ENCODE measurements at regions not wholly inside any gene's neighbourhood (a gene's known extent, or its start where the extent isn't known, plus 50 kb on each side); places are given as distances from the start of the nearest gene placed in this dataset.
"Not testable (repeated sequence)": the region's sequence is repeated elsewhere in the genome, so short reads cannot be mapped to it uniquely, and the experiment has no call there.

- Histone ChIP-seq H3K27me3 (ENCODE audit: insufficient read depth, low read length) (no peaks in the 10 kb centered on the region), H3K9me3 (ENCODE audit: insufficient read depth, low read depth, low read length) (no peaks in the 10 kb centered on the region), H3K27ac (ENCODE audit: low read depth, low read length) (no peak overlapping the region), H3K9ac (ENCODE audit: low read depth, low read length) (no peak overlapping the region), H3K4me1 (ENCODE audit: insufficient read depth, low read length) (no peaks in the 10 kb centered on the region), H3K36me3 (ENCODE audit: insufficient read depth, low read length) (no peaks in the 10 kb centered on the region), H3K4me3 (ENCODE audit: low read length) (no peak overlapping the region)
- no CpG with 5 or more reads among the region's 1 CpG for WGBS
Observed at GRCh38 chr3:154864947-154865346, 215.2 kb upstream of the MME start.

DNA sequence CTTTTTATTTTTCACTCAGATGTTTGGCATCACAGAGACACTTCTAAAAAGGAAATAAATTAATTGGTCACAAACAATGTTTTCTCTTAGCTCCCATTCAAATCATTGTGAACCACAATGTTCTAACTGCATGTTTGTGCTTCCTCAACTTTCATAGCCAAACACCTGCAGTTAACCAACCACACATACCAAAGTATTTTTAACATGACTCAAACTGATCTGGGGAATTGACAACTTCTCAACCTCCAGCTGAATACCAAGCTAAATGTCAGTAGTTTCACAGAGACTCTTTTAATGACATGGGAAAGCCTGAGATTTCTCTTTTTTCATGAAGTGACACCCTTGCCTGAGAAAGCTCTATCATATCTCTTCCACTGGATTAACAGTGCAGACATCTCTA is 217.9 kb upstream of the MME start:
- H3K9me3 ChIP-seq (ENCODE audit: insufficient read depth, low read depth, low read length) = no peaks in the 10 kb centered on the region
- H3K9ac ChIP-seq (ENCODE audit: low read depth, low read length) = no peak overlapping the region
- no peak overlapping the region for H3K4me3 ChIP-seq (ENCODE audit: low read length)
- H3K27ac ChIP-seq (ENCODE audit: low read depth, low read length) = no peak overlapping the region
- no peaks in the 10 kb centered on the region for H3K27me3 ChIP-seq (ENCODE audit: insufficient read depth, low read length)
- no peaks in the 10 kb centered on the region for H3K36me3 ChIP-seq (ENCODE audit: insufficient read depth, low read length)
- H3K4me1 ChIP-seq (ENCODE audit: insufficient read depth, low read length) = no peaks in the 10 kb centered on the region

DNA sequence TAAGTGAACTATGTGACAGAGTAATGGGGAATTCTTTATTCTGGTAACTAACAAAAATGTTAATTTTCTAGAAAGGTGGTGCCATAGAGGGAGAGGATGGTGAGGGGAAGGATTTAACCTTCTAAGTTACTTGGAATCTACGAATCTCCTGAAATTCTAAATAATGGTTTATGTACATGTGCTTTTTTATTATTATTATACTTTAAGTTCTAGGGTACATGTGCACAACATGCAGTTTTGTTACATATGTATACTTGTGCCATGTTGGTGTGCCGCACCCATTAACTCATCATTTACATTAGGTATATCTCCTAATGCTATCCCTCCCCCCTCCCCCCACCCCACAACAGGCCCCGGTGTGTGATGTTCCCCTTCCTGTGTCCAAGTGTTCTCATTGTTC is 227.1 kb upstream of the MME start:
- not testable (repeated sequence) for H3K27ac ChIP-seq (ENCODE audit: low read depth, low read length); H3K9me3 ChIP-seq (ENCODE audit: insufficient read depth, low read depth, low read length); H3K4me3 ChIP-seq (ENCODE audit: low read length); H3K4me1 ChIP-seq (ENCODE audit: insufficient read depth, low read length); H3K36me3 ChIP-seq (ENCODE audit: insufficient read depth, low read length); H3K9ac ChIP-seq (ENCODE audit: low read depth, low read length); H3K27me3 ChIP-seq (ENCODE audit: insufficient read depth, low read length)
- WGBS = 100% methylated on average over 2 of the region's 3 CpGs

DNA sequence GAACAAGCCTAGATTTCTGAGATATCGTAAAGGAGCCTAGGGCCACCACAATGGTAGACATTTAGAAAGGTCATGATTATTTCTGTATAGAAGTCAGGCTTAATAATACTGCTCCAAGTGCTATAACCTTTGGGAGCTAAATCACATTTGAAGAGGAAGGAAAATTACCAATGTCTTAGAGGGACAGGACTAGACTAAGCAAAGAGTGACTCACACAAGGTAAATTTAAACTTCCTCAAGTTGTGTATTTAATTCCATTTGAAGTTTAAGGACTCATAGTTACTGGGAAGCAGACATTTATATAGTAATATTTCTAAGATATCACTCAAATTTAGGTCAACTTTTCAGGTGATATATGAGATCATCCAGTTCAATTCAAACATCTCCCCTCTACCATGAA is 227.6 kb upstream of the MME start:
- no peak overlapping the region for H3K4me3 ChIP-seq (ENCODE audit: low read length)
- WGBS = 91% methylated on average over 1 of the region's 1 CpG
- no peaks in the 10 kb centered on the region for H3K27me3 ChIP-seq (ENCODE audit: insufficient read depth, low read length)
- H3K27ac ChIP-seq (ENCODE audit: low read depth, low read length) = no peak overlapping the region
- H3K4me1 ChIP-seq (ENCODE audit: insufficient read depth, low read length) = no peaks in the 10 kb centered on the region
- H3K9me3 ChIP-seq (ENCODE audit: insufficient read depth, low read depth, low read length) = no peaks in the 10 kb centered on the region
- H3K9ac ChIP-seq (ENCODE audit: low read depth, low read length) = no peak overlapping the region
- H3K36me3 ChIP-seq (ENCODE audit: insufficient read depth, low read length) = no peaks in the 10 kb centered on the region

DNA sequence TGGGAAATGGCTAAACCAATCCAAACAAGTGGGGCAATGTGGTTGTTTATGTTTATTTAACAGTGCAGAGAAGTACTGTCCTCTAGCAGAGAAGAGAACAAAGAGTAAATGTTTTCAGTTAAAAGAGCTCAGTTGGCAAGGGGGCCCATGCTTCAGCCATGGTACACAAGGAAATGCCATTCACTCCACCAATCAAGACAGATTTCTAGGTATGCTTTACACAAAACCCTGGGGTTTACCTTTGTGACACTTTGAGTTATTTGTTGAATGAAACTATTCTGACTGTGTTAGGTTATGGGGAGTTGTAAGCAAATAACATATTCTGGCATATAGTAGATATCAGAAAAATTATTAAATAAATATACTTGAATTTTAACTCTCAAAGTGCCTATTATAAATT is 228.5 kb upstream of the MME start:
- H3K27ac ChIP-seq (ENCODE audit: low read depth, low read length) = no peak overlapping the region
- no peak overlapping the region for H3K9ac ChIP-seq (ENCODE audit: low read depth, low read length)
- no peaks in the 10 kb centered on the region for H3K4me1 ChIP-seq (ENCODE audit: insufficient read depth, low read length)
- H3K36me3 ChIP-seq (ENCODE audit: insufficient read depth, low read length) = no peaks in the 10 kb centered on the region
- no peaks in the 10 kb centered on the region for H3K27me3 ChIP-seq (ENCODE audit: insufficient read depth, low read length)
- no peak overlapping the region for H3K4me3 ChIP-seq (ENCODE audit: low read length)
- H3K9me3 ChIP-seq (ENCODE audit: insufficient read depth, low read depth, low read length) = no peaks in the 10 kb centered on the region

- Histone ChIP-seq H3K27ac (ENCODE audit: low read depth, low read length) (no peak overlapping the region), H3K4me1 (ENCODE audit: insufficient read depth, low read length) (no peaks in the 10 kb centered on the region), H3K36me3 (ENCODE audit: insufficient read depth, low read length) (no peaks in the 10 kb centered on the region), H3K9ac (ENCODE audit: low read depth, low read length) (no peak overlapping the region), H3K4me3 (ENCODE audit: low read length) (no peak overlapping the region), H3K9me3 (ENCODE audit: insufficient read depth, low read depth, low read length) (no peaks in the 10 kb centered on the region), H3K27me3 (ENCODE audit: insufficient read depth, low read length) (no peaks in the 10 kb centered on the region)
- 97% methylated on average over 2 of the region's 2 CpGs for WGBS
Observed at GRCh38 chr3:154850921-154851320, 229.2 kb upstream of the MME start.

- no peak overlapping the region for H3K27ac ChIP-seq (ENCODE audit: low read depth, low read length)
- H3K9ac ChIP-seq (ENCODE audit: low read depth, low read length) = no peak overlapping the region
- no peaks in the 10 kb centered on the region for H3K36me3 ChIP-seq (ENCODE audit: insufficient read depth, low read length)
- 69% methylated on average over 2 of the region's 2 CpGs for WGBS
- H3K27me3 ChIP-seq (ENCODE audit: insufficient read depth, low read length) = no peaks in the 10 kb centered on the region
- no peak overlapping the region for H3K4me3 ChIP-seq (ENCODE audit: low read length)
- H3K4me1 ChIP-seq (ENCODE audit: insufficient read depth, low read length) = no peaks in the 10 kb centered on the region
- no peaks in the 10 kb centered on the region for H3K9me3 ChIP-seq (ENCODE audit: insufficient read depth, low read depth, low read length)
Observed at GRCh38 chr3:154849408-154849807, 230.7 kb upstream of the MME start.

DNA sequence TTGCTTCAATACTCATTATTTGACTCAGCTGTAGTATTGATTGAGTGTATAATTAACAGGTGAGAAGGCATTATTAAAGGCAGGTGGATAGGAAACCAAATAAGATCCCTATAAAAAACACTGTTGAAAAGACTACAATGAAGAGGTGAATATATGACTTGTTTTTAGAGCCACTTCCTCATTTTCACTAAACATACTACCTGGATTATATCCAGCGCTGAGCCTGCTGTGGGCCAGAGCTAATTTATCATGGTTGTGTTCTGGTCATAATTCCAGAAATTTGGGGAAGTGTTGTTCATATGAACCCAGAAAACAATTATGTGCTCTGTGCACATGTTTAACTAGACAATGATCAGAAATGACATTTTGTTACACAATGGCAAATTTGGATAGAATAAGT is 235.3 kb upstream of the MME start:
- H3K27ac ChIP-seq (ENCODE audit: low read depth, low read length) = no peak overlapping the region
- H3K4me1 ChIP-seq (ENCODE audit: insufficient read depth, low read length) = no peaks in the 10 kb centered on the region
- H3K4me3 ChIP-seq (ENCODE audit: low read length) = no peak overlapping the region

DNA sequence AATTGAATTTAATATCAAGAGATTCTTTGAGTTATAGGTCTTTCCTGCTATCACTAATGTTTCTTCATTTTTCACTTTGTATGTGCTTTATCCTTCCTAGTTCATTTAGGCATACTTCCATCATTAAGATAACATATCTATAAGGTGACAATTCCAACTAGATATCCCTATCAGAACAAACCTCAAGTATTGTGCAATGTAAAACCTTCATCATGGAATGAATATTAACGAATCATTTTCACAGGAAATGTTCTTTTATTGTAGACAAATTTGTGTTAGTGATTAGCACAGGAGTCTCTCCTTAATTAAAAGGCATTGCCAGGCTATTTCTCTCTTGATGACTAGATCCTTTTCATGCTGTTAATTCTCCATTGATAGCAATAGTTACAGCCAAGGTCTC is 236.5 kb upstream of the MME start:
- H3K27ac ChIP-seq (ENCODE audit: low read depth, low read length) = no peak overlapping the region
- no peaks in the 10 kb centered on the region for H3K27me3 ChIP-seq (ENCODE audit: insufficient read depth, low read length)
- no peak overlapping the region for H3K4me3 ChIP-seq (ENCODE audit: low read length)
- H3K9me3 ChIP-seq (ENCODE audit: insufficient read depth, low read depth, low read length) = no peaks in the 10 kb centered on the region
- no peaks in the 10 kb centered on the region for H3K36me3 ChIP-seq (ENCODE audit: insufficient read depth, low read length)
- H3K9ac ChIP-seq (ENCODE audit: low read depth, low read length) = no peak overlapping the region
- 100% methylated on average over 1 of the region's 1 CpG for WGBS
- H3K4me1 ChIP-seq (ENCODE audit: insufficient read depth, low read length) = no peaks in the 10 kb centered on the region

More for the DNA sequence above, 235.3 kb upstream of the MME start:
- 100% methylated on average over 1 of the region's 1 CpG for WGBS
- no peak overlapping the region for H3K9ac ChIP-seq (ENCODE audit: low read depth, low read length)
- no peaks in the 10 kb centered on the region for H3K9me3 ChIP-seq (ENCODE audit: insufficient read depth, low read depth, low read length)
- no peaks in the 10 kb centered on the region for H3K36me3 ChIP-seq (ENCODE audit: insufficient read depth, low read length)
- H3K27me3 ChIP-seq (ENCODE audit: insufficient read depth, low read length) = no peaks in the 10 kb centered on the region

DNA sequence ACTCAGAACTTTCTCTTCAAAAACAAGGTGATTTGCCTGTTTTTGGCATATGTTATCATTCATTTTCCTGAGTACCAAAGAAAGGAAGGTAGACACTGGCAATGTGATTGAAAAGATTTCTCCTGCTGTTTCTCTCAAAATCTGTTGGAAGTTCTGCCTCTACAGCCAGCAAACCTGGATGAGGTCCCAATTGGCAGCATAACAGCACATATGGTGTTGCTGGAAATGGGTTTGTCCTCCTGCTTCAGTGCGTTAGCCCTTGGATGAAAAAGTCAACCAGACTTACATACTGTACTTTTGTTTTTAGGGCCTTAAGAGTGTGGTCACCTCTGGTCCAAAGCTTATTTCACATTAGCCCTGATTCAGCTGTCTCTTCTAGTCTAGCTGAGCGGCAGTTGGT is 237.6 kb upstream of the MME start:
- no peak overlapping the region for H3K9ac ChIP-seq (ENCODE audit: low read depth, low read length)
- H3K27me3 ChIP-seq (ENCODE audit: insufficient read depth, low read length) = no peaks in the 10 kb centered on the region
- no peaks in the 10 kb centered on the region for H3K36me3 ChIP-seq (ENCODE audit: insufficient read depth, low read length)
- H3K9me3 ChIP-seq (ENCODE audit: insufficient read depth, low read depth, low read length) = no peaks in the 10 kb centered on the region
- H3K27ac ChIP-seq (ENCODE audit: low read depth, low read length) = no peak overlapping the region
- H3K4me1 ChIP-seq (ENCODE audit: insufficient read depth, low read length) = no peaks in the 10 kb centered on the region
- H3K4me3 ChIP-seq (ENCODE audit: low read length) = no peak overlapping the region
- WGBS = 93% methylated on average over 2 of the region's 2 CpGs

GRCh38 chr3:154835639-154836038 is 244.5 kb upstream of the MME start:
- Histone ChIP-seq H3K4me3 (ENCODE audit: low read length) (no peak overlapping the region), H3K27ac (ENCODE audit: low read depth, low read length) (no peak overlapping the region), H3K36me3 (ENCODE audit: insufficient read depth, low read length) (no peaks in the 10 kb centered on the region), H3K27me3 (ENCODE audit: insufficient read depth, low read length) (no peaks in the 10 kb centered on the region), H3K4me1 (ENCODE audit: insufficient read depth, low read length) (no peaks in the 10 kb centered on the region), H3K9me3 (ENCODE audit: insufficient read depth, low read depth, low read length) (no peaks in the 10 kb centered on the region), H3K9ac (ENCODE audit: low read depth, low read length) (no peak overlapping the region)
- 87% methylated on average over 2 of the region's 3 CpGs for WGBS

DNA sequence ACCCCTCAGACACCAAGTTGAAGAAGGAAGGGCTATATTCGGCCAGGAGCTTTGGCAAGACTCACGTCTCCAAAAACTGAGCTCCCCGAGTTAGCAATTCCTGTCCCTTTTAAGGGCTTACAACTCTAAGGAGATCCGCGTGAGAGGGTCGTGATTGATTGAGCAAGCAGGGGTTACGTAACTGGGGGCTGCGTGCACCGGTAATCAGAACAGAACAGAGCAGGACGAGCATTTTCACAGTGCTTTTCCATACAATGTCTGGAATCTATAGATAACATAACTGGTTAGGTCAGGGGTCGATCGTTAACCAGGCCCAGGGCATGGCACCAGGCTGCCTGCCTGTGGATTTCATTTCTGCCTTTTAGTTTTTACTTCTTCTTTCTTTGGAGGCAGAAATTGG is 245.3 kb upstream of the MME start:
- H3K27me3 ChIP-seq (ENCODE audit: insufficient read depth, low read length); H3K9me3 ChIP-seq (ENCODE audit: insufficient read depth, low read depth, low read length); H3K4me3 ChIP-seq (ENCODE audit: low read length); H3K9ac ChIP-seq (ENCODE audit: low read depth, low read length); H3K27ac ChIP-seq (ENCODE audit: low read depth, low read length); H3K36me3 ChIP-seq (ENCODE audit: insufficient read depth, low read length); H3K4me1 ChIP-seq (ENCODE audit: insufficient read depth, low read length): not testable (repeated sequence)
- WGBS = 88% methylated on average over 12 of the region's 12 CpGs
